Tibial artery (tissue), 4 donors: ENCODE measurements at regions not wholly inside any gene's neighbourhood (a gene's known extent, or its start where the extent isn't known, plus 50 kb on each side); places are given as distances from the start of the nearest gene placed in this dataset.
"Not testable (repeated sequence)": the region's sequence is repeated elsewhere in the genome, so short reads cannot be mapped to it uniquely, and the experiment has no call there.

ENCODE experiments used
- DNase-seq, 2 donors: peaks; one replicate each; pipeline ENCODE4 v3.0.0-alpha.2; 2019
- H3K27ac ChIP-seq, 2 donors: fragments of 200-600 bp; sonication (generic) in 1 of 2; 1 replicate in 1 of 2; 2 replicates in 1 of 2; pipeline ENCODE4 v1.5.1; 2018 to 2019; ENCODE audit warnings: mild to moderate bottlenecking in 1 of 2
- H3K27me3 ChIP-seq, 2 donors: fragments of 200-600 bp; sonication (generic) in 1 of 2; one replicate each; pipeline versions ENCODE4 v1.5.1 to v1.6.0; 2016 to 2019
- H3K36me3 ChIP-seq, 3 donors: fragments of 200-600 bp; sonication (generic) in 2 of 3; one replicate each; pipeline ENCODE4 v1.5.1; 2016 to 2019; ENCODE audit warnings: mild to moderate bottlenecking in 2 of 3
- H3K4me1 ChIP-seq, 4 donors: fragments of 200-600 bp; sonication (generic) in 2 of 4; 1 replicate in 3 of 4; 2 replicates in 1 of 4; pipeline ENCODE4 v1.5.1; 2016 to 2019
- H3K4me3 ChIP-seq, 2 donors: fragments of 200-600 bp; sonication (generic) in 1 of 2; 1 replicate in 1 of 2; 2 replicates in 1 of 2; pipeline ENCODE4 v1.5.1; 2018 to 2019; ENCODE audit warnings: mild to moderate bottlenecking in 2 of 2
- H3K9me3 ChIP-seq, 3 donors: fragments of 200-600 bp; sonication (generic) in 1 of 3; one replicate each; pipeline ENCODE4 v1.5.1; 2016 to 2019
- intact Hi-C: fragments of 100-400 bp; cut with DNase I; formaldehyde crosslinking; loops from one replicate; pipeline ENCODE4 v1.15.0; 2023; ENCODE audit warnings: low total_unique reads
- TF ChIP-seq, protein P1 (sequence below), 2 experiments: fragments of 200-600 bp in 1 of 2; fragments of 450-650 bp in 1 of 2; IDR thresholded peaks; one replicate each; pipeline ENCODE4 v1.5.1; 2017 to 2019; ENCODE audit warnings: antibody characterized with exemption in 2 of 2, mild to moderate bottlenecking in 1 of 2, moderate library complexity in 1 of 2

DNA sequence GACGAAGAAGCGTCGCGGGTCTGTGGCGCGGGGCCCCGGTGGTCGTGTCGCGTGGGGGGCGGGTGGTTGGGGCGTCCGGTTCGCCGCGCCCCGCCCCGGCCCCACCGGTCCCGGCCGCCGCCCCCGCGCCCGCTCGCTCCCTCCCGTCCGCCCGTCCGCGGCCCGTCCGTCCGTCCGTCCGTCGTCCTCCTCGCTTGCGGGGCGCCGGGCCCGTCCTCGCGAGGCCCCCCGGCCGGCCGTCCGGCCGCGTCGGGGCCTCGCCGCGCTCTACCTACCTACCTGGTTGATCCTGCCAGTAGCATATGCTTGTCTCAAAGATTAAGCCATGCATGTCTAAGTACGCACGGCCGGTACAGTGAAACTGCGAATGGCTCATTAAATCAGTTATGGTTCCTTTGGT, 1533.5 kb upstream of the TPTE start:
- H3K4me1 ChIP-seq, H3K27ac ChIP-seq, intact Hi-C loops, H3K36me3 ChIP-seq, H3K9me3 ChIP-seq, DNase-seq, H3K4me3 ChIP-seq: not testable (repeated sequence)
- H3K27me3 ChIP-seq = peaks cover 0 to 19% of the 10 kb centered on the region in 2 donors

DNA sequence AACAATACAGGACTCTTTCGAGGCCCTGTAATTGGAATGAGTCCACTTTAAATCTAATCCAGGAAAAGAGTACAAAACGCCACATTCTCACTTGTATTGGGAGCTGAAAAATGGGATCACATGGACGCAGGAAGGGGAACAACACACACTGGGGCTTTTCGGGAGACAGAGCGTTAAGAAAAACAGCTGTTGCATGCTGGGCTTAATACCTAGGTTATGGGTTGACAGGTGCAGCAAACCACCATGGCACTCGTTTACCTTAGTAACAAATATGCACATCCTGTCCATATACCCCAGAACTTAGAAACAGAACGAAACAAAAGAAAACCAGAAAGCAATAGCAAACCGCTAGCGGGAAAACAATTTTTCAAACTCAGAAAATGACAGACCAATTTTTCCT, 1532.7 kb upstream of the TPTE start:
- Histone ChIP-seq H3K27ac (no peak overlapping the region), H3K4me1 (no peaks in the 10 kb centered on the region), H3K4me3 (no peak overlapping the region), H3K27me3 (peaks cover 0 to 23% of the 10 kb centered on the region in 2 donors), H3K36me3 (no peaks in the 10 kb centered on the region), H3K9me3 (peaks cover 0 to 3% (median 0%) of the 10 kb centered on the region in 3 donors)
- intact Hi-C loops = no loop called here
- TF ChIP-seq, protein P1, sequence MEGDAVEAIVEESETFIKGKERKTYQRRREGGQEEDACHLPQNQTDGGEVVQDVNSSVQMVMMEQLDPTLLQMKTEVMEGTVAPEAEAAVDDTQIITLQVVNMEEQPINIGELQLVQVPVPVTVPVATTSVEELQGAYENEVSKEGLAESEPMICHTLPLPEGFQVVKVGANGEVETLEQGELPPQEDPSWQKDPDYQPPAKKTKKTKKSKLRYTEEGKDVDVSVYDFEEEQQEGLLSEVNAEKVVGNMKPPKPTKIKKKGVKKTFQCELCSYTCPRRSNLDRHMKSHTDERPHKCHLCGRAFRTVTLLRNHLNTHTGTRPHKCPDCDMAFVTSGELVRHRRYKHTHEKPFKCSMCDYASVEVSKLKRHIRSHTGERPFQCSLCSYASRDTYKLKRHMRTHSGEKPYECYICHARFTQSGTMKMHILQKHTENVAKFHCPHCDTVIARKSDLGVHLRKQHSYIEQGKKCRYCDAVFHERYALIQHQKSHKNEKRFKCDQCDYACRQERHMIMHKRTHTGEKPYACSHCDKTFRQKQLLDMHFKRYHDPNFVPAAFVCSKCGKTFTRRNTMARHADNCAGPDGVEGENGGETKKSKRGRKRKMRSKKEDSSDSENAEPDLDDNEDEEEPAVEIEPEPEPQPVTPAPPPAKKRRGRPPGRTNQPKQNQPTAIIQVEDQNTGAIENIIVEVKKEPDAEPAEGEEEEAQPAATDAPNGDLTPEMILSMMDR (IDR thresholded peaks at IDR 0.05) = no peak
- DNase-seq = no peak

DNA sequence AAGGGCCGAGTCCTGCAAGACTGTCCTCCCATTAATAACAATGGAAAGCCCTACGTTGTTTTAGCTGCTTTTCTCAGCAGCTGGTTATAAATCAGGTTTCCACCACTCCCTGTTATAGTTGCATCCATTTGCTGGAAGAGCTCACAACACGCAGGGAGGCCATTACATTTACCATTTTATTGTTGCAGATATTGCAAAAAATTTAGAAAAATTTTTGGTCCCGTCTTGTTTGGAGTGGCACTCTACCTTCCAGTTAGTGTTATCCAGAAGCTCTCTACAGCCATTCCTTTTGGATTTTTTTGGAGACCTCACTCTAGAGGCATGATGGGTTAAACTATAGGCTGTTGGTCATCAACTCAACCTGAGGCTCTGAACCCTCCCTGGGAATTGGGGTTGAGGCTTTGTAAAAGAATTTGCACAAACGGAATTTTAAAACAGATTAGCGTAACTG, 1532.1 kb upstream of the TPTE start:
- H3K27me3 ChIP-seq = peaks cover 0 to 23% of the 10 kb centered on the region in 2 donors

DNA sequence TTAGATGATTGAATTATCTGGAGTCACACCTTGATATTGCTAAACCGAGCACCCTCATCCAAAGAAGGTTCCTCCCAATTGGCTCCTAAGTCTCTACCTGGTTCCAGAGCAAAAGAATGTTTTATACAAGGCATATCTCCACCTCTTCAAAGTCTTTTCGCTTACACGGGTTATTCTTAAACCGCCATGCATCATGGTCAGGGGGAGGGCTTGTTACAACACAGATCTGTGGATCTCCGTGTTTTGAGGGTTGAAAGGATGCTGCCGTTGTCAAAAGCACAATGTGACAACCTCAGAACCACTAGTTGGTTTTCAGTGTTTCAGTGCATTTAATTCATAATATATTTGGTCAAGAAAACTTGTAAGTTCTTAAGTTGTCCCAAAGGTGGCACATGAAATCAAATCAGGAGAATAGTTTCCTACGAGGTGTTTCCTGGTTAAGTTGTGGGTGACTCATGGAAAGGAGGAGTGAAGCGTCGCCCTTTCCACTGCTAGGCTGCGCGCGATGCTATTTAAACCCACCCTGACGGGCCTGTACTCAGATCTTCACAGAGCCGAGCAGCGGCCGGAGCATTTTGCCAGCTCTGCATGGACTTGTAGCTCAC, 1531.6 kb upstream of the TPTE start:
- no peak overlapping the region for H3K4me3 ChIP-seq
- no peak for DNase-seq
- intact Hi-C loops = no loop called here
- peaks cover 0 to 23% of the 10 kb centered on the region in 2 donors for H3K27me3 ChIP-seq
- H3K4me1 ChIP-seq = no peaks in the 10 kb centered on the region
- no peaks in the 10 kb centered on the region for H3K36me3 ChIP-seq
- H3K27ac ChIP-seq = no peak overlapping the region
- peaks cover 0 to 3% (median 0%) of the 10 kb centered on the region in 3 donors for H3K9me3 ChIP-seq
- TF ChIP-seq, protein P1 (IDR thresholded peaks at IDR 0.05) = no peak

More for the DNA sequence above, 1532.1 kb upstream of the TPTE start:
- H3K4me3 ChIP-seq = no peak overlapping the region
- no peak for DNase-seq
- TF ChIP-seq, protein P1 (IDR thresholded peaks at IDR 0.05) = no peak
- no peaks in the 10 kb centered on the region for H3K4me1 ChIP-seq
- H3K9me3 ChIP-seq = peaks cover 0 to 3% (median 0%) of the 10 kb centered on the region in 3 donors
- intact Hi-C loops = no loop called here
- no peaks in the 10 kb centered on the region for H3K36me3 ChIP-seq
- H3K27ac ChIP-seq = no peak overlapping the region

DNA sequence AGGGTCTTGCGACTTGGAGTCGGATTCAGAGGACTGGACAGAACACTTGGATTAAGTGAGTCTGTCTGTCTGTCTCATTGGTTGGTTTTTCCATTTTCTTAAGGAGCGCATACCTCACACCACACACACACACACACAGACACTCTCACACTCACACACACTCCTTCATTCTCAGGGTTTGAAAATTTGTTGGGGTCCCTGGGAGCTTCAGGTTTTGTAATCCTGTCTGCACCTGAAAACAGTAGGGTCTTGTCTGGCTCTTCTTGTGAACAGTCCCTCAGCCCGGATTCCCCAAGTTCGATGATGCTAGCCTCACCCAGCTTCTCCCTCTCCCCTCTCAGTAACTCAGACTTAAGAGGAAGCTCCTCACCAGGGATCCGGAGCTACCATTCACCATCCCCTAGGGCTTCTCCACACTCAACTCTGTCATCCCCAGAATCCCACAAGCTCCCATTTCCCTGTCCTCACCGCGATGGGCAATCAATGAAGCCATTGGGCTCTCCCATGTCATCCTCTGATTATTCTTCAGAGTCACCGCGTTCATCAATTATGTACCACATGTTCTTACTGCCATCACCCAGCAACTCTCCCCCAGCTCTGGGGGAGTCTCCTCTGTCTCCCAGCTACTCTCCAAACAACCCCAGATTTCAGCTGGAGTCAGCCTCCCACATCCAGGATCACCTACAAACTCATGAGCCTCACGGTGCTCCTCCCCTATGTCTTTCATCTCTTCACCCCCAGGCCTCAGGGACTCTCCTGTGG, 1530.9 kb upstream of the TPTE start:
- TF ChIP-seq, protein P1 (IDR thresholded peaks at IDR 0.05) = no peak
- Histone ChIP-seq H3K4me3 (no peak overlapping the region), H3K27ac (no peak overlapping the region), H3K9me3 (peaks cover 0 to 3% (median 0%) of the 10 kb centered on the region in 3 donors), H3K4me1 (no peaks in the 10 kb centered on the region), H3K27me3 (peaks cover 0 to 23% of the 10 kb centered on the region in 2 donors), H3K36me3 (no peaks in the 10 kb centered on the region)
- intact Hi-C loops = no loop called here
- no peak for DNase-seq
